BJ (cell line): ENCODE measurements at regions not wholly inside any gene's neighbourhood (a gene's known extent, or its start where the extent isn't known, plus 50 kb on each side); places are given as distances from the start of the nearest gene placed in this dataset.

Experiments used
- CTCF ChIA-PET: fragments of 350-600 bp; formaldehyde crosslinking; extraction: SDS; loops from one replicate; lab custom pipeline; 2021; ENCODE audit warnings: antibody characterized with exemption, inconsistent platforms; lab: Yijun Ruan, JAX
- POLR2A ChIA-PET: fragments of 300-600 bp; sonication (Branson Sonifier 250); formaldehyde crosslinking; extraction: SDS; loops from one replicate; lab custom pipeline; 2021; ENCODE audit warnings: antibody characterized with exemption; lab: Charles Lee
- DNase-seq: peaks from one replicate; pipeline ENCODE4 v3.0.0-alpha.2; 2011; ENCODE audit warnings: low read depth
- H3K27me3 ChIP-seq: 2 replicates; pipeline ENCODE4 v1.6.0; 2011; ENCODE audit warnings: low read length; ENCODE audit not compliant: control insufficient read depth, insufficient read depth
- H3K36me3 ChIP-seq: 2 replicates; pipeline ENCODE4 v1.5.1; 2011; ENCODE audit warnings: low read length; ENCODE audit not compliant: control insufficient read depth, insufficient read depth
- H3K4me3 ChIP-seq: 2 replicates; pipeline ENCODE4 v1.5.1; 2011; ENCODE audit warnings: low read depth, mild to moderate bottlenecking, control low read depth, low read length
- CTCF ChIP-seq: IDR thresholded peaks from 2 replicates; pipeline ENCODE4 v1.5.1; 2011; ENCODE audit warnings: low read depth, mild to moderate bottlenecking, control low read depth, inconsistent platforms, low read length, moderate library complexity; ENCODE audit not compliant: insufficient read depth

GRCh38 chrX:124426288-124427169, 80.2 kb downstream of the SH2D1A start:
- TF ChIP-seq CTCF = no peak
- no peak for DNase-seq
- ChIA-PET POLR2A (no interaction called here), CTCF (no interaction called here)
- Histone ChIP-seq H3K4me3 (no peak overlapping the region), H3K27me3 (no peaks in the 10 kb centered on the region), H3K36me3 (no peaks in the 10 kb centered on the region)

DNA sequence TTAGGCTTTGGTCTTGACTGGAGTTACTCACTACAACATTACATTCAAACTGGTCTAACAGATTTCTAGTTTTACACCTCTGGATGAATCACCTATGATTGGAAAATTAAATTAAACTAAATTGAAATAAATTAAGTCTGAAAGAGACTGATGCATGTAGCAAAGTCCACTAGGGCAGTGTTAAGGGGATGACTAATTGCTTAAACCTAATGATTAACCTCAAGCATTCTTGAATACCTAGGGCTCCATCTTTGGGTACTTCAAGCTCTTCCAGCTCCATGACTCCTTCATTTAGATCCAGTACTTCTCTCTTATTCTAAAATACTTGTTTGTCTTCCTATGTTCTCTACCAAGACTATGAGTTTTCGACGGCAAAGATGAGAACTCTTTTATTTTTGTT, 86.8 kb downstream of the SH2D1A start:
- ChIA-PET POLR2A (no interaction called here), CTCF (no interaction called here)
- Histone ChIP-seq H3K27me3 (no peaks in the 10 kb centered on the region), H3K36me3 (no peaks in the 10 kb centered on the region), H3K4me3 (no peak overlapping the region)
- no peak for TF ChIP-seq CTCF
- DNase-seq = no peak

- H3K27me3 ChIP-seq = no peaks in the 10 kb centered on the region
- ChIA-PET CTCF (no interaction called here), POLR2A (no interaction called here)
- no peak overlapping the region for H3K4me3 ChIP-seq
- TF ChIP-seq CTCF = no peak
- H3K36me3 ChIP-seq = no peaks in the 10 kb centered on the region
- no peak for DNase-seq
Measured at GRCh38 chrX:124435616-124436015, 89.3 kb downstream of the SH2D1A start.

DNA sequence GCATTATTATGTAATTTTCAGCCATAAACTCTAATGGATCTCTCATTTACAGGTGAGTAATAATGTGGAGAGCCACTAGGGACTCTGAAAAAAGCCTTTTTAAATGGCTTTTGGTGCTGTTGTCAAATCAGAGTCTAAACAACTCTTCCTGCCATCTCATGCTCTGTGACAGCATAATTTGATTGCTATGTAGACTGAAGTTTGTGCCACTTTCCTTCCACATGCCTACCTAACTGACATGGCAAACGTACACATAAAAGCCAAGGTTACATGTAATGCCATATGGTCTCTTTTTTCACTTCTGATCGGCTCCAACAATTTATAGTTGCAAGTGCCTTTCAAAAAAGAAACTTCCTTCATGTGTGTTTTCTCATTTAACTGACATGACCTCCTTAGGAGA, 94.3 kb downstream of the SH2D1A start:
- Histone ChIP-seq H3K27me3 (no peaks in the 10 kb centered on the region), H3K4me3 (no peak overlapping the region), H3K36me3 (no peaks in the 10 kb centered on the region)
- ChIA-PET POLR2A (no interaction called here), CTCF (no interaction called here)
- TF ChIP-seq CTCF = no peak
- DNase-seq = no peak

DNA sequence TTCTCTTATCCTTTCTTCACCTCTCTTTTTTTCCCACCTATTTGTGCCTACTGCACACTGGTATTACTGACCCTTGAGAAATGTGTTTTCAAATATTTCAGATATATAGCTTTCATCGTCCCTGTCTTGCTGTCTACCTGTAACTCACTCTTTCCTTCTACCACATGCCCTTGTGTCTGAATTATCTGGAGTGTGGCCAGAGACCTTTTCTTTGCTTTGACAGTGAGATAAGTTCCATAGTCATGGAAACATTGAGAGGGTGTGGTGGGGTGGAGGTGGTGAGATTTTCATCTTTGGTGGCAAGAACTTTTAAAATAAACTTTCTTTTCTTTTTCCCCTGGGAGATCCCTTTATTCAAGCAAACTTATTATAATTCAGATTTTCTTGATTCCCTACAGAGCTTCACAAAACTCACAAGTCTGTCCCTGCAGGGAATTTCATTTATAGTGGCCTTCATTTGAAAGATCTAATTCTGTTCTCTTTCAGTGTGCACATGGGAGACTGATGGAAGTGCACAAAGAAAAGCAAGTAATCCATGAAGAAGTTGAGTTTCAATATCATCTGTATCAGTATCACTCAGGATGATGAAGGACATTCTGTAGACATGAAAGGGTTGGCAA, 95.7 kb downstream of the SH2D1A start:
- H3K4me3 ChIP-seq = no peak overlapping the region
- POLR2A ChIA-PET = no interaction called here
- CTCF ChIA-PET = no interaction called here
- no peaks in the 10 kb centered on the region for H3K27me3 ChIP-seq
- no peaks in the 10 kb centered on the region for H3K36me3 ChIP-seq
- TF ChIP-seq CTCF = no peak
- no peak for DNase-seq
